OCI-LY7 (cell line): ENCODE measurements at regions not wholly inside any gene's neighbourhood (a gene's known extent, or its start where the extent isn't known, plus 50 kb on each side); places are given as distances from the start of the nearest gene placed in this dataset.

Experiments used
- BruUV-seq: library from RNA; stranded (reverse); fragments of 400-500 nt; replicated peaks from 2 replicates; lab custom pipeline; 2021; lab: Mats Ljungman, UMichigan
- CTCF ChIA-PET: fragments of 300-600 bp; sonication (Branson Sonifier 250); formaldehyde crosslinking; loops from one replicate; lab custom pipeline; 2022; ENCODE audit warnings: antibody characterized with exemption; ENCODE audit not compliant: unreplicated experiment; lab: Charles Lee
- POLR2A ChIA-PET: fragments of 300-600 bp; sonication (Branson Sonifier 250); formaldehyde crosslinking; loops from one replicate; lab custom pipeline; 2022; ENCODE audit warnings: antibody characterized with exemption; lab: Charles Lee
- DNase-seq: peaks from one replicate; pipeline ENCODE4 v3.0.0-alpha.2; 2015; ENCODE audit warnings: low spot score
- H2AFZ ChIP-seq: fragments of 200-600 bp; sonication (generic), shearing (Covaris generic); 2 replicates; pipeline ENCODE4 v1.6.1; 2014; ENCODE audit warnings: mild to moderate bottlenecking, antibody characterized with exemption, low read length, moderate library complexity
- H3K27ac ChIP-seq: fragments of 200-600 bp; sonication (generic); 2 replicates; pipeline ENCODE4 v1.5.1; 2014; ENCODE audit warnings: mixed run types, low read depth, mild to moderate bottlenecking, moderate library complexity, low read length, inconsistent platforms; ENCODE audit not compliant: poor library complexity, severe bottlenecking
- H3K36me3 ChIP-seq: fragments of 200-600 bp; sonication (generic); 2 replicates; pipeline ENCODE4 v1.6.1; 2014; ENCODE audit warnings: mild to moderate bottlenecking, antibody characterized with exemption, low read length, moderate library complexity, mixed read lengths; ENCODE audit not compliant: insufficient read depth
- H3K4me1 ChIP-seq: fragments of 200-600 bp; sonication (generic); 2 replicates; pipeline ENCODE4 v1.5.1; 2014; ENCODE audit warnings: mild to moderate bottlenecking, low read length; ENCODE audit not compliant: insufficient read depth, poor library complexity, severe bottlenecking
- H3K4me2 ChIP-seq: fragments of 200-600 bp; sonication (generic); 2 replicates; pipeline ENCODE4 v1.6.1; 2014; ENCODE audit warnings: mild to moderate bottlenecking, low read length
- H3K4me3 ChIP-seq: fragments of 200-600 bp; sonication (generic); 2 replicates; pipeline ENCODE4 v1.5.1; 2014; ENCODE audit warnings: mild to moderate bottlenecking, low read depth, low read length; ENCODE audit not compliant: poor library complexity, severe bottlenecking
- H3K79me2 ChIP-seq: fragments of 200-600 bp; sonication (generic); 2 replicates; pipeline ENCODE4 v1.6.1; 2016; ENCODE audit warnings: low read depth, mild to moderate bottlenecking, low read length, moderate library complexity, mixed read lengths; ENCODE audit not compliant: insufficient read depth
- H3K9me2 ChIP-seq: fragments of 200-600 bp; sonication (generic); 2 replicates; pipeline ENCODE4 v1.6.1; 2016; ENCODE audit warnings: mild to moderate bottlenecking, low read length, mixed read lengths; ENCODE audit not compliant: insufficient read depth
- H3K9me3 ChIP-seq: fragments of 200-600 bp; sonication (generic); 2 replicates; pipeline ENCODE4 v1.6.1; 2014; ENCODE audit warnings: mild to moderate bottlenecking, mixed run types, low read length, mixed read lengths
- H4K20me1 ChIP-seq: fragments of 200-600 bp; sonication (generic); 2 replicates; pipeline ENCODE4 v1.6.1; 2014; ENCODE audit warnings: mild to moderate bottlenecking, antibody characterized with exemption, low read length, moderate library complexity, mixed read lengths; ENCODE audit not compliant: insufficient read depth
- EZH2phosphoT487 ChIP-seq: fragments of 200-600 bp; sonication (generic); IDR thresholded peaks from 2 replicates; pipeline ENCODE4 v1.6.1; 2018; ENCODE audit warnings: low read depth, borderline replicate concordance, mild to moderate bottlenecking, mixed run types, antibody characterized with exemption, low read length, moderate library complexity, mixed read lengths
- intact Hi-C: fragments of 100-400 bp; cut with micrococcal nuclease; formaldehyde crosslinking; loops from one replicate; pipeline ENCODE4 v1.10.0; 2022; ENCODE audit not compliant: unreplicated experiment
- TF ChIP-seq, protein P1 (sequence below): fragments of 200-600 bp; sonication (generic); conservative IDR thresholded peaks from 2 replicates; pipeline ENCODE4 v1.5.1; 2014; ENCODE audit warnings: mild to moderate bottlenecking, antibody characterized with exemption, low read length, moderate library complexity, mixed read lengths

DNA sequence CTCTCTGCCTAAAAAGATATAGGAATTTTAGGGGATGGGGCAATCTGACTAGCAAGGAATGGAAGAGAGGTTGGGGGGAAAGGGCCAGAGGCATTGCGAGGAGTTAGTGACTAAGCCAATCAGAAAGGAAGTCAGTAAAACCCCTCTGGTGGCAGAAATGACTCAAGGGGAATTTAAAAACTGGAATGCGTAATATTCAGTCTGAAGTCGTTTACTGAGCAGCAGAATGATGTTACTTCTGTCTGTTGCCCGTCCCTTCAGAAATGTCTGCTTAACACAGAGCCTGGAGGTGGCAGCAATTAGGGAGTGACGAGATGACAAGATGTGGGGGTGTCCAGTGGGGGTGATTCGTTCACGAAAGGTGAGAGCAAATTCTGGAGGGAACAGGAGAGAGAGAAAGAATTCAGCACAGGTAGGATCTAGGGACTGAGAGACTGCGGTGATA, 107.7 kb upstream of the CLMP start:
- Histone ChIP-seq H3K4me1 (peaks cover 69% of the 10 kb centered on the region), H3K27ac (peak overlapping the region; percentile 95), H4K20me1 (no peaks in the 10 kb centered on the region), H3K9me2 (no peaks in the 10 kb centered on the region), H3K9me3 (peaks cover 34% of the 10 kb centered on the region), H3K4me3 (peak overlapping the region; percentile 39), H2AFZ (peak overlapping the region; percentile 79; the same call in 1 of the 2 replicates), H3K36me3 (peaks cover 4% of the 10 kb centered on the region; the same call in 1 of the 2 replicates), H3K4me2 (peak overlapping the region; percentile 69), H3K79me2 (no peaks in the 10 kb centered on the region)
- no TSS peak for BruUV-seq
- intact Hi-C loops: loop anchor here (1.0 to 5.0 kb wide), 2 partner anchors 38 to 175 kb away; no protein-coding TSS in a partner anchor
- POLR2A ChIA-PET: no interaction called here
- peak; percentile 8 for DNase-seq
- TF ChIP-seq, protein P1, sequence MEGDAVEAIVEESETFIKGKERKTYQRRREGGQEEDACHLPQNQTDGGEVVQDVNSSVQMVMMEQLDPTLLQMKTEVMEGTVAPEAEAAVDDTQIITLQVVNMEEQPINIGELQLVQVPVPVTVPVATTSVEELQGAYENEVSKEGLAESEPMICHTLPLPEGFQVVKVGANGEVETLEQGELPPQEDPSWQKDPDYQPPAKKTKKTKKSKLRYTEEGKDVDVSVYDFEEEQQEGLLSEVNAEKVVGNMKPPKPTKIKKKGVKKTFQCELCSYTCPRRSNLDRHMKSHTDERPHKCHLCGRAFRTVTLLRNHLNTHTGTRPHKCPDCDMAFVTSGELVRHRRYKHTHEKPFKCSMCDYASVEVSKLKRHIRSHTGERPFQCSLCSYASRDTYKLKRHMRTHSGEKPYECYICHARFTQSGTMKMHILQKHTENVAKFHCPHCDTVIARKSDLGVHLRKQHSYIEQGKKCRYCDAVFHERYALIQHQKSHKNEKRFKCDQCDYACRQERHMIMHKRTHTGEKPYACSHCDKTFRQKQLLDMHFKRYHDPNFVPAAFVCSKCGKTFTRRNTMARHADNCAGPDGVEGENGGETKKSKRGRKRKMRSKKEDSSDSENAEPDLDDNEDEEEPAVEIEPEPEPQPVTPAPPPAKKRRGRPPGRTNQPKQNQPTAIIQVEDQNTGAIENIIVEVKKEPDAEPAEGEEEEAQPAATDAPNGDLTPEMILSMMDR: peak; percentile 21; the same call in 1 of the 2 replicates
- TF ChIP-seq EZH2phosphoT487: no peak
- CTCF ChIA-PET: interaction anchor here (0.7 to 2.0 kb wide), 2 partner anchors 40 to 41 kb away, joined by 4 to 6 read pairs; no protein-coding TSS in a partner anchor

DNA sequence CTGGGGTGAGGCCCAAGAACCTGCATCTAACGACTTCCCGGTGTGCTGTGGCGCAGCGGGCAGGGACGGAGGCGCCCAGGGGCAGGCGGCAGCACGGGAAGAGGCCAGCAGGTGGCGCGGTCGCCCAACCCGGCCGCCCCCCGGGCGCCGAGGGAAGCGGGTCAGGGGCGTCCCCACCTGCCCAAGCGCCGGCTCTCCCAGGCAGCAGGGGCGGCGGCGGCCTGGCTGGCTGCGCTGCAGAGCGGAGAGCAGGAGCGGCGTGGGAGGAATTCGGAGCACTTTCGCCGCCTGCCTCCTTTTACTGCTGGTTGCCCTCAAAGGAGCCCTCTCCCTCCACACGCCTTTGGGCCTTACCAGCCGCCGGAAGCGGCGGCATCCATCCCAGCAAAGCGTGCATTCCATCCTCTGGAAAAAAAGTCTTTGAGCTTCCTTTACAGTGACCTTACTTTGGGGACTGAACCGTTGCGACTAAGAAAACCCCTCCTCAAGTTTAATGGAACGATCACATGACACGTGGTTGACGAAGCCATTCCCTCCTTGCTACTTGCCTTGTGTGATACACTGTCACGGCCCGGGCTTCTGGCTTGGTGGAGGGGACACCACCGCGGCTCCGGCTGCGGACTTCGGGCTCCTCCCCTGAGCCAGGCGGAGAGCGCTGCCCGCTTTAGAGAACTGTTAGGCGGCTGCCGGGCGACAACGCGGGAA, 106.8 kb upstream of the CLMP start:
- POLR2A ChIA-PET: no interaction called here

More for the DNA sequence above, 106.8 kb upstream of the CLMP start:
- H3K4me2 ChIP-seq: peak overlapping the region; percentile 69
- peaks cover 34% of the 10 kb centered on the region for H3K9me3 ChIP-seq
- no peak overlapping the region for H3K4me3 ChIP-seq
- CTCF ChIA-PET: interaction anchor here (0.6 kb wide), 1 partner anchor 237 kb away, joined by 3 read pairs; no protein-coding TSS in a partner anchor
- no TSS peak for BruUV-seq
- peak overlapping the region; percentile 79; the same call in 1 of the 2 replicates for H2AFZ ChIP-seq
- peaks cover 4% of the 10 kb centered on the region; the same call in 1 of the 2 replicates for H3K36me3 ChIP-seq
- H3K27ac ChIP-seq: peak overlapping the region; percentile 95
- no peak for DNase-seq
- H3K9me2 ChIP-seq: no peaks in the 10 kb centered on the region
- H3K4me1 ChIP-seq: peaks cover 60% of the 10 kb centered on the region
- intact Hi-C loops: loop anchor here (5.0 kb wide), 1 partner anchor 175 kb away; no protein-coding TSS in a partner anchor
- H4K20me1 ChIP-seq: no peaks in the 10 kb centered on the region
- no peak for TF ChIP-seq EZH2phosphoT487
- TF ChIP-seq, protein P1: peak; percentile 71
- no peaks in the 10 kb centered on the region for H3K79me2 ChIP-seq
